GM19455 (cell line): ENCODE measurements at regions not wholly inside any gene's neighbourhood (a gene's known extent, or its start where the extent isn't known, plus 50 kb on each side); places are given as distances from the start of the nearest gene placed in this dataset.
"Not testable (repeated sequence)": the region's sequence is repeated elsewhere in the genome, so short reads cannot be mapped to it uniquely, and the experiment has no call there.

Source experiments
- ATAC-seq: cut with Tn5 transposase; IDR thresholded peaks from one replicate; pipeline ENCODE4 v1.9.1; 2021; ENCODE audit not compliant: unreplicated experiment

- ATAC-seq = no peak
These were observed 102.1 kb upstream of the FAT3 start for GRCh38 chr11:92122561-92122960.

GRCh38 chr11:92111287-92111686, 113.3 kb upstream of the FAT3 start:
- no peak for ATAC-seq

GRCh38 chr11:92109466-92109865, 115.2 kb upstream of the FAT3 start:
- no peak for ATAC-seq

- no peak for ATAC-seq
These were observed 117.3 kb upstream of the FAT3 start for GRCh38 chr11:92107331-92107730.

GRCh38 chr11:92104349-92104748, 120.3 kb upstream of the FAT3 start:
- no peak for ATAC-seq

GRCh38 chr11:92101920-92102319, 122.7 kb upstream of the FAT3 start:
- ATAC-seq = no peak

- ATAC-seq = no peak
These were observed 125.4 kb upstream of the FAT3 start for GRCh38 chr11:92099183-92099582.

DNA sequence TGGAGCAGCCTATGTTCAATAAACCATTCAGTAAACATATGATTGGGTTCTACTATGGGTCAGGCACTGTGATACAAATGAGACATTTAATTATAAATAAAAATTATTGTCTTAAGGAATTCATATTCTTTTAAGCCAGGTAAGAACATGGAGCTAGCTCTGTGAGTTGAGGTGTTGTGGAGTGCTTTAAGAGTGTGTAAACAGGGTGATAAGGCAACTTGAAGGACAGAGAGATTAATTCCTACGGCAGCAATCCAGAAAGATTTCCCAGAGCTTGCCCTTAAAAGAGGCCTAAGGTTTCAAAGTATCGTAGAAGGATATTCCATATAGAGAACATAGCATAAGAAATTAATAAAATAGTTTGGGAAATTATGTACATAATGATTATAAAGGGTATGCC, 126.4 kb upstream of the FAT3 start:
- no peak for ATAC-seq

- ATAC-seq = no peak
These were observed 136.7 kb upstream of the FAT3 start for GRCh38 chr11:92087725-92088537.

DNA sequence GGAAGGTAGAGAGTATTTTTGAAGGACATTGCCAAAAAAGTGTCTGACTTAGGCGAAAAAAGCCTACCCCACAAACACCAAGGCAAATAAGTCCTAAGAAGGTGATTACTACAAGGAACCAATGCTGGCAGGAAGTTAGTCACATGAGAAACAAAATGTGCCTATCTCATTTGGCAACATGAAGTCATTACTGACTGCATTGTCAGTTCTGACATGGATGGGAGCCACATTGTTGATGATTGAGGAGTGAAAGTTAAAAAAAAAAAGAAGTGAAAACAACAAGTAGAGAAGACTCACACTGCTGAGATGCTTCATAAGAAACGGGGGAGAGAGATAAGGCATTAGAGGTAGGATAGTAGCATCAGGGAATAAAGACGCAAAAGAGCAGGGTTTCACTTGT, 141.5 kb upstream of the FAT3 start:
- ATAC-seq = no peak

DNA sequence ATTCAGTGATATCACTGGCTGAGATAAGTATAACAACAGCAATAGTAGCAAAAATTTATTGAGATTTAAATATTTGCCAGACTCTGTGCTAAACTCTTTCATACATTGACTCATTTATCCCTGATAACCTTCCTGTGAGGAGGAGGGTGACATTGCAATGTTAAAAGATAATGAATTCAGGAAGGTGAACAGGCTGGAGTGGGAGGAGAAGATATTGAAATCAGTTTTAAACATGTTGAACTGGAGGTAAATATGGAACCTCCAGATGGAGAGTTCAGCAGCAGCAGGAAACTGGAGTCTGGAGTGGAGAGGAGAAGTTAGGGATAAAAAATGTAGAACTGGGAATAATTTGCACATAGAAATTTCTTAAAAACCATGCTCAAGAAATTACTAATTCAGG, 142.0 kb upstream of the FAT3 start:
- ATAC-seq = no peak

DNA sequence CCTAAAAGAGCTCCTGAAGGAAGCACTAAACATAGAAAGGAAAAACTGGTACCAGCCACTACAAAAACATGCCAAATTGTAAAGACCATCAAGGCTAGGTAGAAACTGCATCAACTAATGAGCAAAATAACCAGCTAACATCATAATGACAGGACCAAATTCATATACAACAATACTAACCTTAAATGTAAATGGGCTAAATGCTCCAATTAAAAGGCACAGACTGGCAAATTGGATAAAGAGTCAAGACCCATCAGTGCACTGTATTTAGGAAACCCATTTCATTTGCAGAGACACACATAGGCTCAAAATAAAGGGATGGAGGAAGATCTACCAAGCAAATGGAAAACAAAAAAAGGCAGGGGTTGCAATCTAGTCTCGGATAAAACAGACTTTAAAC, 150.1 kb upstream of the FAT3 start:
- not testable (repeated sequence) for ATAC-seq

DNA sequence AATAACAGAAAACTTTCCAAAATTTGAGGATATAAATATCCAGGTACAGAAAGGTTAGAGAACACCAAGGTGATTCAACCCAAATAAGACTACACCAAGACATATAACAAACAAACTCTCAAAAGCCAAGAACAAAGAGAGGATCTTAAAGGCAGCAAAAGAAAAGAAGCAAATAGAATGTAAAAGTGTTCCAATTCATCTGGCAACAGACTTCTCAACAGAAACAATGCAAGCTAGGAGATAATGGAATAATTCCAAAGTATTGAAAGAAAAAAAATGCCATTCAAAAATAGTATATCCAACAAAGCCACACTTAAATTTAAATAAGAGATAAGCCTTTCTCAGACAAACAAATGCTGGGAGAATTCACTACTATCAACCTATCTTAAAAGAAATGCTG, 153.0 kb upstream of the FAT3 start:
- no peak for ATAC-seq

DNA sequence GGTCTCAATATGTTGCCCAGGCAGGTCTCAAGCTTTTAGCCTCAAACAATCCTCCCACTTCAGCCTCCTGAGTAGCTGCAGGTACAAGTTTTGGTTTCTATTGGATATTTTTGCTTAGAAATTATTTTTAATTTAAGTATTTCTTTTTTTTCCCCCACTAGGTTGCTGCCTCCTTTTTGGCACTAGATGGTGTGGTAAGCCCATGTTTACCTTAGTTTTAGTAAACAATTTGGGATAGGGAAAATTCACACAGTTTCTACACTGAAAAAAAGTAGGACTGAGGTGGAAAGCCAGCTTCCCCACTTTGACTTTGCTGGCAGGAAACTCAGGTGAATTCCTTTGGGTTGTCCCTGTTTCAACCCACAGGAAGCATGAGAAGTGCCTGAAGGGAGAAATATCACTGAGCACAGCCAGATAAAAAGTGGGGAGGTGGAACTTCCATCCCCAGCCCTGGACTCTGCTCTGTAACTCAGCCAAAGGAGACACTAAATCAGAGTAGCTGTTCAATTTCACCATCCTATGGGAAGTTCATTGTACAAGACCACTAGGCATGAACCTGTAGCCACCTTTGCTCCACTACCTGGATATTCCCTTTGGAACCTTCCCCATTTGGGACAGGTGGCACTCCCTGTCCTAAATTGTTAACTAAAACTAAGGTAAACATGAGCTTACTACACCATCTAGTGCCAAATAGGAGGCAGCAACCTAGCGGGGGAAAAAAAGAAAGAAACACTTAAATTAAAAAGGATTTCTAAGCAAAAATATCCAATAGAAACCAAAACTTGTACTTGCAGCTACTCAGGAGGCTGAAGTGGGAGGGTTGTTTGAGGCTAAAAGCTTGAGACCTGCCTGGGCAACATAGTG, 154.4 kb upstream of the FAT3 start:
- ATAC-seq = no peak

GRCh38 chr11:92067016-92067415, 157.6 kb upstream of the FAT3 start:
- no peak for ATAC-seq

- no peak for ATAC-seq
These were observed 163.1 kb upstream of the FAT3 start for GRCh38 chr11:92061456-92062062.

DNA sequence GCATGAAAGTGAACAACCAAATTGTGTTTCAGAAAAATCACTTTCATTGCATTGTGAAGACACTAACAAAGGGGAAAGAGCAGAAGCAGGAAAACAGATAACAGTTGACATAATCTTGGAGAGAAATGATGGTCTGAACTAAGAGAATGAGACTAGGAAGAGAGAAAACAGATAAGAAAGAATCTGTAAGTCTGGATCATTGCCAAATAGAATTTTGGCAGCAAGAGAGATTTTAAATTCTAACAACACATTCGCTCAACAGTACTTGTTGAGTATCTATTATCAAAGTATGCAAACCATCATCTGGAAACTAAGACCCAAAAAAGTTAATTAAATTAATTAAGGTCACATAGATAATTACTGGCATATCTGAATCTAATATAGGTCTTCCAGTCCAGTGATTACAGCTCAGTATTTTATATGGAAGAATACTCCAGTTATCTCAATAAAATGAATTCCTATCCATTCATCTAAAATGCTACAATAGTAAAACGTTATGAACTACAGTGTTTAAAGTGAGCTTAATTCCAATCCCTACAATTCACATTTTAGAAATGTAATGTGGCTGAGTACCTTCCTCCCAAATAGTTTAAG, 166.7 kb upstream of the FAT3 start:
- no peak for ATAC-seq

DNA sequence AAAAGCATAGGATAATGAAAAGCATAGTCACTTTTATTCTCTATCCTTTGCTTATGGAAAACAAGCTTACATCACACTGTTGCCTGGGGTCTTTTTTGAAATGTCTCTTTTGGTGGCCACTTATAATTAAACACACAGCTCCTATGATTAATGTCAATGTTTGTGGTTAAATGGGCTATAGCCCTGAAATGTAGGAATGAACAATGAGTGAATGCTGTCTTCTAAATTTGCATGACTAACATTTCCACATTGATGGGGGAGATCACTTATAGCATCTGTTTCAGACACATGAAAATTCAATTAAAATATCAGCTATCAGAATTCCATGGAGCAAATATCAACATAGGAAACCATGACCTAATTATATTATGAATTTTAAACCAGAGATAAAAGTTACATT, 171.4 kb upstream of the FAT3 start:
- no peak for ATAC-seq

DNA sequence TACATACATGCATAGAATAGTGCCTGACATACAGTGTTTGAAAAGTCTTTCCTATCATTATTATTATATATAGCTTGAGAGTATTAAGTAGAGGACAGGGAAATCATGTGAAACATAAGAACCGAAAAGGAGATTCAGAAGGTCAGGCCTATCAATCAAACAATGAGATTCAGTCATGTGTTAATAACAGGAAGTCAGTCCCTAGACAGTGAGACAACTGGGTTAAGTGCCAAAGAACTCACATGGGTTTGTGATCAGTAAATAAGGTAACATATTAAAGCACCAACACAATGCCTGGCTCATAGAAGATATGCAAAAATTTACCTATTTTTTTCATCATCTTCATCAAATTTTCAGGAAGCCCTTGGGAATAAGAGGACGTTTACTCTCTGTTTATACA, 174.3 kb upstream of the FAT3 start:
- no peak for ATAC-seq

DNA sequence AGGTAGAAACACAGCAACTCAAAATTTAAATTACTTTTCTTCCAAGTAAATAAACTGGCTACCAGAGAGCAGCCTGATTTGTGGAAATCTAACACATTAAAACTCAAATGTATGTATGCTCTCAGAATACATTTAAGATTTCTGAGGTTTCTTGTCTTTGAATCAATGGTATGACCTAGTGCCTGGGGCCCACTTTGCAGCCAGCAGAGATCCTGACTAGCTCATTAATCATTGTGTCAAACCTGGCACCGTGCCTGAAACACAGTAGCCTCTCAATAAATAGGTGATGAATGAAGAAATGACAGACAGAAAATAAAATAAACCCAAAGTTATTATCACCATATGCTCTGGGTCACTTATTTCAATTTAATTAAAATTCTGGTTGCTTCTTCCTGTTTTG, 176.2 kb upstream of the FAT3 start:
- ATAC-seq = no peak

DNA sequence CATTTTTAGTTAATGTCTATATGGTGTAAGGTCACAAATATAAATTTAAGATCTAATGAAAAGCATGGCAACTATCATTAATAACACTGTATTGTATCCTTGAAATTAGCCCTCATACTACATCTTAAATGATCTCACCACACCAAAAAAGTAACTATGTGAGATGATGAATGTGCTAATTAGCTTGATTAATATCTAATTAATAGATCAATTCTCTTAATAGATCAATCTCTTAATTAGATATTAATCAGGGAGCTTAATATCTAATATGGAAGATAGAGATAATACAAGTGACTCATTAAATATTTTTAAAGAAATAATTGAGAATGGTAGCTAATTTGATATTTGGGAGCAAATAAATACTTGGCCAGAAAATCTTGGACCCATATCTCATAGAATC, 178.5 kb upstream of the FAT3 start:
- ATAC-seq = no peak

DNA sequence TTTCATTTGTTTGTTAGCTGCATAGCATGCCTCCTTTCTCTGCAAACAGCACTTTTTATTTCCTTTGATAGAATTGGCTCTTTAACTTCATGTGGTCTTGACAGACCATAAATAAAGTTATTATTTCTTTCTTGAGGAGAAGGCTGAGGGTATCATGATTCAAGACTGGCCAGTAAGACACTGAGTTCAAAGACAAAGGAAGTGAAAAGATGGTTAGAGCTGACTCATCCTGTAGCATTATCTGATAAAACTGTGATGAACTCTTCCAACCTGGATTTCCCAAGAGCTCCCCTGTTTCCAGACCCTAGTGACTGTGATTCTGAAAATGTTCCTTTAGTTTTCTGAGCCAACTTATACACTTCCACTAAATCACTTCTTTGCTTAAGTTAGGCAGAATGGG, 179.3 kb upstream of the FAT3 start:
- ATAC-seq = no peak
